HS-5 (cell line): ENCODE measurements at regions not wholly inside any gene's neighbourhood (a gene's known extent, or its start where the extent isn't known, plus 50 kb on each side); places are given as distances from the start of the nearest gene placed in this dataset.
"Not testable (repeated sequence)": the region's sequence is repeated elsewhere in the genome, so short reads cannot be mapped to it uniquely, and the experiment has no call there.

ENCODE experiments used
- DNase-seq: peaks from one replicate; pipeline ENCODE4 v3.0.0-alpha.2; 2012; ENCODE audit warnings: low read depth

GRCh38 chr12:34304546-34304945 is 282.2 kb downstream of the ALG10 start:
- no peak for DNase-seq

GRCh38 chr12:34305176-34305575 is 282.9 kb downstream of the ALG10 start:
- DNase-seq, result no peak

- DNase-seq, result no peak
Observed at GRCh38 chr12:34306133-34306830, 284.0 kb downstream of the ALG10 start.

GRCh38 chr12:34309806-34310804 is 287.8 kb downstream of the ALG10 start:
- not testable (repeated sequence) for DNase-seq

GRCh38 chr12:34311337-34311736 is 289.0 kb downstream of the ALG10 start:
- no peak for DNase-seq

- DNase-seq, result no peak
Observed at GRCh38 chr12:34327671-34328070, 305.4 kb downstream of the ALG10 start.

GRCh38 chr12:34333337-34333736 is 311.0 kb downstream of the ALG10 start:
- no peak for DNase-seq

- no peak for DNase-seq
Observed at GRCh38 chr12:34334538-34334937, 312.2 kb downstream of the ALG10 start.

- DNase-seq, result no peak
Observed at GRCh38 chr12:34334953-34335743, 312.9 kb downstream of the ALG10 start.

GRCh38 chr12:34335819-34336262 is 313.5 kb downstream of the ALG10 start:
- no peak for DNase-seq

- DNase-seq, result no peak
Observed at GRCh38 chr12:34336619-34337465, 314.5 kb downstream of the ALG10 start.

- DNase-seq, result no peak
Observed at GRCh38 chr12:34338751-34339150, 316.5 kb downstream of the ALG10 start.

GRCh38 chr12:34339922-34340321 is 317.6 kb downstream of the ALG10 start:
- no peak for DNase-seq

GRCh38 chr12:34340534-34341361 is 318.5 kb downstream of the ALG10 start:
- DNase-seq, result no peak

GRCh38 chr12:34341362-34341733 is 319.1 kb downstream of the ALG10 start:
- no peak for DNase-seq

- DNase-seq, result no peak
Observed at GRCh38 chr12:34342048-34342447, 319.8 kb downstream of the ALG10 start.

- no peak for DNase-seq
Observed at GRCh38 chr12:34343345-34343744, 321.0 kb downstream of the ALG10 start.

- no peak for DNase-seq
Observed at GRCh38 chr12:34343766-34344165, 321.5 kb downstream of the ALG10 start.

GRCh38 chr12:34344851-34345522 is 322.7 kb downstream of the ALG10 start:
- DNase-seq, result no peak

GRCh38 chr12:34345801-34346200 is 323.5 kb downstream of the ALG10 start:
- no peak for DNase-seq
